Duodenal mucosa (tissue), 2 donors: ENCODE measurements at regions not wholly inside any gene's neighbourhood (a gene's known extent, or its start where the extent isn't known, plus 50 kb on each side); places are given as distances from the start of the nearest gene placed in this dataset.

Experiments
- H3K27ac ChIP-seq: one replicate; pipeline ENCODE4 v1.7.0; 2013; ENCODE audit warnings: low read depth, low read length
- H3K27me3 ChIP-seq, 2 donors: one replicate each; pipeline ENCODE4 v1.7.0; 2013; ENCODE audit warnings: low read length in 2 of 2, control low read depth in 1 of 2; ENCODE audit not compliant: insufficient read depth in 2 of 2, control insufficient read depth in 1 of 2
- H3K36me3 ChIP-seq, 2 donors: one replicate each; pipeline ENCODE4 v1.7.0; 2013; ENCODE audit warnings: low read length in 2 of 2, control low read depth in 1 of 2; ENCODE audit not compliant: insufficient read depth in 2 of 2, control insufficient read depth in 1 of 2
- H3K4me1 ChIP-seq, 2 donors: one replicate each; pipeline ENCODE4 v1.7.0; 2013; ENCODE audit warnings: low read length in 2 of 2, control low read depth in 1 of 2; ENCODE audit not compliant: insufficient read depth in 2 of 2, control insufficient read depth in 1 of 2
- H3K4me3 ChIP-seq, 2 donors: one replicate each; pipeline ENCODE4 v1.7.0; 2013; ENCODE audit warnings: low read length in 2 of 2, low read depth in 1 of 2
- H3K9ac ChIP-seq, 2 donors: one replicate each; pipeline ENCODE4 v1.7.0; 2013; ENCODE audit warnings: low read length in 2 of 2, low read depth in 1 of 2
- H3K9me3 ChIP-seq, 2 donors: one replicate each; pipeline ENCODE4 v1.7.0; 2013; ENCODE audit warnings: low read length in 2 of 2, control low read depth in 1 of 2; ENCODE audit not compliant: control insufficient read depth in 1 of 2

DNA sequence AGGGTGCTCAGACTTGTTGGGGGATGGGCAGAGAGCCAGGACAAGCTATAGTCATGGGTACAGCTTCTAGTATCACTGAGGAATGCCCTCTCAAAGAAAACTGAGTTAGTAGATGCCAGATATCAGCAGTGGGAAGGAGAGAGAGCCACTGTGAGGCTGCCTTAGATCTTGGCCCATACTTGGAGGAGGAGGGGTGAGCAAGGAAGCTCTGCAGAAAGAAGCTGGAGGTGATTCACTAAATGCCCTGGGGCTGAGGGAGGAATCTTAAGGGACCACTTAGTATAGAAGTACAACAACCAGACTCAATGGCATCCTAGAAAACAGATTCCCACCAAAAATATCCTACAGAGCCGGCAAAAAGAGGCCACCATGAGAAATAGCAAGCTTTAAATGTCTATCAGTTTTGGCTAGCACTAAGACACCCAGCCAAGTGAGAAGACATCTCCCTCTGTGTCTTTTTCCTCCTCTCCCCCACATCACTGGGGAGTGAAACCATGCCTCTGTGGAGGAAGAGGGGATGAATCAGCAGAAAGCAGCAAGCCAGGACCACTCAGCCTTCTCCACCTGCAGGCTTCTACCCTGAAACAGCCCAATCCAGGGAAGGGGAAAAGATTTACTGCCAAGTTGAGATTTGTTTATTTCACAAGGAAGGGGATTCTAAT is 282.5 kb upstream of the STT3B start:
- Histone ChIP-seq H3K9me3 (no peaks in the 10 kb centered on the region), H3K36me3 (no peaks in the 10 kb centered on the region), H3K9ac (no peak overlapping the region), H3K4me3 (no peak overlapping the region), H3K4me1 (no peaks in the 10 kb centered on the region), H3K27me3 (no peaks in the 10 kb centered on the region), H3K27ac (no peak overlapping the region)

DNA sequence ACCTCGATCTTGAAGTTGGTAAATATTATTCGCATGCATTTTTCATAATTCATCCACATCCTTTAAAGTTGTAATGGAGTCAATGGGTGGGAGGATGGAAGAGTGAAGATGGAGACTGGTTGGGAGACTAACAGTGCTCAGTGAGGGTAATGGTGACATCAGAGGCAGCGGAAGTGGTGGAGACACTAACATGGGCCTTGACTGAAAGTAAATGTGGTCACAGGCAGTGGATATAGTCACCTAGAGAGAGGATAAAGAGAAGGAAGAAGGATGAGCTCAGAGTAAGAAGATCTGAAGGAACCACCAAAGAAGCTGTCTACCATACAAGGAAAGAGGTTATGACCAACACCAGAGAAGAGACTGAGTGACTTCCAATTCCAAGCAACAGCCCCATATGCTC is 281.6 kb upstream of the STT3B start:
- no peak overlapping the region for H3K27ac ChIP-seq
- no peaks in the 10 kb centered on the region for H3K9me3 ChIP-seq
- H3K9ac ChIP-seq = no peak overlapping the region
- no peaks in the 10 kb centered on the region for H3K4me1 ChIP-seq
- no peaks in the 10 kb centered on the region for H3K27me3 ChIP-seq
- H3K36me3 ChIP-seq = no peaks in the 10 kb centered on the region
- H3K4me3 ChIP-seq = no peak overlapping the region

DNA sequence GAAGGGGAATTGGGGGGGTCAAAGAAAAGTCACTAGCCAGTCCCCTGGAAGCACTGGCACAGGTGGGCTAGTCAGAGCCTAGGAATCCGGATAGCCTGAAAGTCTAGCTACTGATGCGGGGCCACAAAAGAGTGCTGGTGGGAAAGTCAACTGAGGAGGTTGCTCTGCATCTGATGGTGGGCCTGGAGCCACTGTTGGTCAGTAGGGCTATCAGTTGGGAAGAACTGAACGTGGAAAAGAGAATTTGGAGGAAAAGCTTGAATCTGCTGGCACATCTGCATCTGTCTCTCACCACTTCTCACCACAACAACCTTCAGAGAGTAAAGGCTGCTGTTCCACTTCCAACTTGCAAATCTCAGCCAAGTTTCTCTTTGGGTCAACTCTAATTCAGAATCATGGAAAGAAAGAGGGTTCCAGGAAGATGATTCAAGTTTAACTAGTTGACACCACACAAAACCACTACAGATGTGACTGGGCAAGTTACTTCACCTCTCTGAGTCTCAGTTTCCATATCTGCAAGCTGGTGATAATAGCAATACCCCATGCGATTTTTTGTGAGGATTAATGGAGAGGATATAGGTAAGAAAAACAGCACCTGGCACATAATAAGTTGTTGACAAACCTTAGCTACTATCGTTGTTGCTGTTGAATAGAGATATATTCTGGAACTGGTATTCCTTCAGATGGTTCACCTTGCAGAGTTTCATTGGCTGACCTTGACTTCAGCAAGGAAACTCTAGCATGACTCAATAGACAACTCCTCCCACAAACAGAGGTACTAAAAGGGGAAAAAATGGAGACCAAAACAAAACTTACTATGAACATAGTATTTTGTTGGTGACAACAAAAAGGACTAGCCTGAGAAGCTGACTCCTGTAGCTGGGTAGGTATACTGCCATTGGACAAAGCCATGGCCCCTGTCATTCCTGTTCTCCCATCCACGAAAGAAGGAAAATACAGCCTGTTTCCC is 280.2 kb upstream of the STT3B start:
- Histone ChIP-seq H3K27me3 (no peaks in the 10 kb centered on the region), H3K4me1 (no peaks in the 10 kb centered on the region), H3K4me3 (no peak overlapping the region), H3K27ac (no peak overlapping the region), H3K36me3 (no peaks in the 10 kb centered on the region), H3K9ac (no peak overlapping the region), H3K9me3 (no peaks in the 10 kb centered on the region)

DNA sequence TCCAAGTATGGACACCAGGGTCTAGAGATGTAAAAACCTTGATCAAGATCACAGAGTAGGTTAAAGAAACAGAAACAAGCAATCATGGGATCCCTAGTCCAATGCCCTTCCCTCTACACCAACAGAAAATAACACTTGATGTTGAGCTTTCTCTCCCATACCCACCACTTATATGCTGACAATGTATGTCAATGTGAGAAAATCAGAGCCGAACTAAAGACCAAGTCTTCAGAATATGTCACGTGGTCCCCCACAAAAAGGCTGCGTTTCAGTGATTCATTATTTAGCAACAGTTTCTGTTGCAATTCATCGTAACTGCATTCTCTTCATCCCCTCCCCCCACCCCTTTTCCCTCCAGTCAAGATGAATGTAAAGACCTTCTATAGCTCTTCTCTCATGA is 278.9 kb upstream of the STT3B start:
- Histone ChIP-seq H3K27ac (no peak overlapping the region), H3K9me3 (no peaks in the 10 kb centered on the region), H3K9ac (no peak overlapping the region), H3K27me3 (no peaks in the 10 kb centered on the region), H3K4me1 (no peaks in the 10 kb centered on the region), H3K4me3 (no peak overlapping the region), H3K36me3 (no peaks in the 10 kb centered on the region)

DNA sequence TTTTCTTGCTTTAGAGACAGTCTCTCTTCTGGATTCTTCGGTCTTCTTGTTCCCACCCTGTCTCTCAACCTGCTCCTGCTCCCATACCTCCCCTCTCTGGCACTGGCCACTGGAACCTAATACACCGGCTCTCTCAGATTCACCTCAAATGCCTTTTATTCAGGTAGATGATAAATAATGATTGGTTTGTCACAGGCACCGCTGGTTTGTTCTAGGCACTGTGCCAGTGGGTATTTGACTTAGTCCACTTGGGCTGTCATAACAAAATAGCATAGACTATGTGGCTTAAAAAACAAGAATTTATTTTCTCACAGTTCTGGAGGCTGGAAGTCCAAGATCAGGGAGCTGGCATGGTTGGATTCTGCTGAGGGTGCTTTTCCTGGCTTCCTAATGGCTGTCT is 278.2 kb upstream of the STT3B start:
- H3K4me3 ChIP-seq = no peak overlapping the region

DNA sequence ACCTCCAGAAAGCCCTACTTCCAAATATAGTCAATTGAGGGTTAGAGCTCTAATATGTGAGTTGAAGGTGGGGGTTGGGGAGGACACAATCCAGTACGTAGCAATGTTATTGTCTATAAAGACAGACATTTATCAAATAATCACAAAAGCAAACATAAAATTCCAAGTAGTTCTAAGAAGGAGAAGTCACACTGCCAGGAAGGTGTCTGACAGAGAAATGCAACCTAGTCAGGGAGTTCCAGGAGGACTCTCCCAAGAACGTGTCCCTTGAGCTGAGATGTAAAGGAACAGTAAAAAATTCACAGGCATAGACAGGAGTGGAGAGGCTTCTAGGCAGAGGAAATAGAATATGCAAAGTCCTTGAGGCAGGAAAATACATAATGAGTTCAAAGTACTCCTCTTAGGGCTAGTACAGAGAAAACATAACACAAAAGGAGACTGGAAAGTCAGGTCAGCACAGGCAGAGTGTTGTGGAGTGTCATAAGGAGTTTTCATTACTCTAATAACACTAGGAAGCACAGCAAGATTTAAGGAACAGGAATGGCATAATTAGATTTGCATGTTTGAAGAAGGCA is 277.6 kb upstream of the STT3B start:
- Histone ChIP-seq H3K4me3 (no peak overlapping the region), H3K27ac (no peak overlapping the region), H3K9me3 (no peaks in the 10 kb centered on the region), H3K27me3 (no peaks in the 10 kb centered on the region), H3K36me3 (no peaks in the 10 kb centered on the region), H3K9ac (no peak overlapping the region), H3K4me1 (no peaks in the 10 kb centered on the region)

More for the DNA sequence above, 278.2 kb upstream of the STT3B start:
- Histone ChIP-seq H3K9me3 (no peaks in the 10 kb centered on the region), H3K27me3 (no peaks in the 10 kb centered on the region), H3K36me3 (no peaks in the 10 kb centered on the region), H3K27ac (no peak overlapping the region), H3K9ac (no peak overlapping the region), H3K4me1 (no peaks in the 10 kb centered on the region)

DNA sequence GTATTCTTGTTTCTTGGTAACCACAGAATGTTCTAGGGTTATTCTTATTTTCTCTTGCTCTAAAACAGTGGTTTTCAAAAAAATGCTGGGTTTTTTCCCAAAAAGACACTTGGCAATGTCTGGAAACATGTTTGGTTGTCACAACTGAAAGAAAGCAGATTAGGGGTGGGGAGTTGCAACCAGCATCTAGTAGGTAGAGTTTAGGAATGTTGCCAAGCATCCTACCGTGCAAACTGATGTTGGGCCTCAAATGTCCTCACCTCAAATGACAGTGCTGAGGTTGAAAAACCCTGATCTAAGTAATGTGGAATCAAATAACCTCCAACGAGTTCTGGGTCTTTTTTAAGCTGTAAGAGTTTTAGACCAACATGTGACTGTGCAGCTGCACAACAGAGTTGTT is 270.5 kb upstream of the STT3B start:
- H3K4me3 ChIP-seq = no peak overlapping the region
- H3K9me3 ChIP-seq = no peaks in the 10 kb centered on the region
- H3K27ac ChIP-seq = no peak overlapping the region
- H3K36me3 ChIP-seq = no peaks in the 10 kb centered on the region
- no peaks in the 10 kb centered on the region for H3K4me1 ChIP-seq
- no peaks in the 10 kb centered on the region for H3K27me3 ChIP-seq
- no peak overlapping the region for H3K9ac ChIP-seq

DNA sequence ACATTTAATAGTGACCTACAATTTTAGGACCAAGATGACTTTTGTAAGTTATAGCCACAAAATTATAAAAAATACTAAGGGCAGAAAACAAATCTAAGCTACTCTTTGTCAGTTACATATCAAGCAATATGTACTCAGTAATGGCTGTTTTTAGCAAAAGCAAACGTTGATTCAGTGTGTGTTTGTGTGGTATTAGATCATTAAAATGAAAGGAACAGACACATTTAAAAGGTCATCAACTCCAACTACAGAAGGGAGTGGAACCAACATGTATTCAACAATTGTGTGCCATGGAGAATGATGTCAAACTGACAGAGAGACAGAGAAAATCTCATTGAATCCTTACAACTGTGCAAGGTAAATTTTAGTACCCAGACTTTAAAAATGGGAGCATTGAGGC is 268.8 kb upstream of the STT3B start:
- no peak overlapping the region for H3K4me3 ChIP-seq
- no peaks in the 10 kb centered on the region for H3K9me3 ChIP-seq
- no peaks in the 10 kb centered on the region for H3K4me1 ChIP-seq
- H3K36me3 ChIP-seq = no peaks in the 10 kb centered on the region
- no peaks in the 10 kb centered on the region for H3K27me3 ChIP-seq
- no peak overlapping the region for H3K9ac ChIP-seq
- no peak overlapping the region for H3K27ac ChIP-seq

DNA sequence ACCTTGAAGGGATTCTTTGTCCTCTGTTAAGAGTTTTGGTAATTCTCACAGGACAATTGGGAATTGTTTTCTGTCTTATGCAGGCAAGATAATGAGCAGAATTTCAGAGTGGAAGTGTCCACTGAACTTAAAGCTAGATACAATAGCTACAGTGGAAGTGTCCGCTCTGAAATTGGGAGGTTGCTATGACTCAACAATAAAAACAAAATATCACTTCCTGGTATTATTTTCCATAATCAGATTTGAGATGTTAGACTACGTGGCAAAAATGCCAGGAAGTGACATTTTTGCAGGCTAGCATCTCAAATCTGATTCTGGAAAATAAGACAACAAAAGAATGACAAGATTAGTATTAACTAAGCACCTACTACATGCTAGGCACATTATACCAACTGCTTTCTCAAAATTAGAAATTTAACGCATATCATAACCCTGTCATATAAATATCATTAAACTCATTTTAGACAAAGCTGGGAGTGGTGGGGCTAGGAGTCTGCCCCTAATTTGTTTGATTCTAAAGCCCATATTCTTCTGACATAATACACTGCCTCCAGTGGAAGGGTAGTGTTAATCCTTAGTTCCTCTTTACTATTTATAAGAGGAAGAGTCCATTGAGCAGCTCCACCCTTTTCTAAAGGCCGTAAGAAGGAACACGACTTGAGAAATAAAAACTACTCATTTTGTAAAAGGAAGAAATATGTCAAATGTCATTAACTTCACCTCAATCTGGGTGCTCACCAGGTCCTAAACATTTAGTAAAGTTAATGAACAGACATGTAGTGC is 266.9 kb upstream of the STT3B start:
- no peaks in the 10 kb centered on the region for H3K9me3 ChIP-seq
- no peak overlapping the region for H3K27ac ChIP-seq
- H3K4me1 ChIP-seq = no peaks in the 10 kb centered on the region

More for the DNA sequence above, 266.9 kb upstream of the STT3B start:
- Histone ChIP-seq H3K9ac (no peak overlapping the region), H3K4me3 (no peak overlapping the region), H3K27me3 (no peaks in the 10 kb centered on the region), H3K36me3 (no peaks in the 10 kb centered on the region)
